ENCODE measurements at regions not wholly inside any gene's neighbourhood (a gene's known extent, or its start where the extent isn't known, plus 50 kb on each side); places are given as distances from the start of the nearest gene placed in this dataset.

- TF ChIP-seq CTCF (IDR thresholded peaks at IDR 0.05): no peak
- TF ChIP-seq POLR2A (IDR thresholded peaks at IDR 0.05): no peak
- TF ChIP-seq POLR2AphosphoS5 (IDR thresholded peaks at IDR 0.05): no peak
Observed at GRCh38 chr10:124176349-124177179, 83.2 kb upstream of the CHST15 start.

All from gastroesophageal sphincter (tissue), 3 donors.